OCI-LY3 (cell line): ENCODE measurements at regions not wholly inside any gene's neighbourhood (a gene's known extent, or its start where the extent isn't known, plus 50 kb on each side); places are given as distances from the start of the nearest gene placed in this dataset.
"Not testable (repeated sequence)": the region's sequence is repeated elsewhere in the genome, so short reads cannot be mapped to it uniquely, and the experiment has no call there.

ENCODE experiments used
- H2AFZ ChIP-seq: fragments of 200-600, 300-600 bp; shearing (Covaris generic); 2 replicates; pipeline ENCODE4 v1.6.0; 2014; ENCODE audit warnings: antibody characterized with exemption, low read depth, low read length
- H3K27ac ChIP-seq: fragments of 200-600, 300-600 bp; sonication (generic); 2 replicates; pipeline ENCODE4 v1.5.1; 2014; ENCODE audit warnings: mild to moderate bottlenecking, low read length, moderate library complexity, mixed read lengths
- H3K27me3 ChIP-seq: fragments of 200-600, 300-600 bp; sonication (generic); 2 replicates; pipeline ENCODE4 v1.6.1; 2014; ENCODE audit warnings: low read depth, low read length, mixed read lengths
- H3K36me3 ChIP-seq: fragments of 200-600, 300-600 bp; sonication (generic); replicated peaks from 2 replicates; pipeline ENCODE3; 2014; ENCODE audit warnings: low read depth, low read length, mixed read lengths
- H3K4me1 ChIP-seq: fragments of 300-600, 200-600 bp; sonication (generic); 2 replicates; pipeline ENCODE4 v1.6.1; 2014; ENCODE audit warnings: low read length, mixed read lengths
- H3K4me2 ChIP-seq: fragments of 200-600, 300-600 bp; sonication (generic); 2 replicates; pipeline ENCODE4 v1.6.1; 2014; ENCODE audit warnings: low read length, mixed read lengths
- H3K4me3 ChIP-seq: fragments of 300-600, 200-600 bp; sonication (generic); 2 replicates; pipeline ENCODE4 v1.5.1; 2014; ENCODE audit warnings: antibody characterized with exemption, mild to moderate bottlenecking, low read length, moderate library complexity
- H3K79me2 ChIP-seq: fragments of 300-600, 200-600 bp; shearing (Covaris generic); 2 replicates; pipeline ENCODE4 v1.6.1; 2014; ENCODE audit warnings: mild to moderate bottlenecking, low read length, mixed read lengths
- H3K9ac ChIP-seq: fragments of 300-600, 200-600 bp; shearing (Covaris generic); 2 replicates; pipeline ENCODE4 v1.6.0; 2014; ENCODE audit warnings: mild to moderate bottlenecking, low read length, moderate library complexity
- H3K9me3 ChIP-seq: fragments of 200-600, 300-600 bp; shearing (Covaris generic); 2 replicates; pipeline ENCODE4 v1.6.1; 2014; ENCODE audit warnings: low read length, mixed read lengths; ENCODE audit not compliant: insufficient read depth
- H4K20me1 ChIP-seq: fragments of 200-600, 300-600 bp; sonication (generic); 2 replicates; pipeline ENCODE4 v1.6.1; 2016; ENCODE audit warnings: low read length, mixed read lengths; ENCODE audit not compliant: insufficient read depth
- EZH2phosphoT487 ChIP-seq: fragments of 200-600 bp; shearing (Covaris generic); IDR thresholded peaks from 2 replicates; pipeline ENCODE4 v1.6.1; 2018; ENCODE audit warnings: antibody characterized with exemption, mixed run types, low read depth
- TF ChIP-seq, protein P1 (sequence below): fragments of 200-600, 300-600 bp; sonication (generic); IDR thresholded peaks from 2 replicates; pipeline ENCODE4 v1.5.1; 2014; ENCODE audit warnings: antibody characterized with exemption, low read length, low read depth

GRCh38 chr15:53829923-53830459 is 70.5 kb upstream of the WDR72 start:
- H3K4me1 ChIP-seq: no peaks in the 10 kb centered on the region
- H3K79me2 ChIP-seq: no peaks in the 10 kb centered on the region
- no peaks in the 10 kb centered on the region for H3K27me3 ChIP-seq
- H4K20me1 ChIP-seq: no peaks in the 10 kb centered on the region
- H3K36me3 ChIP-seq: no peaks in the 10 kb centered on the region
- no peak overlapping the region for H2AFZ ChIP-seq
- no peak overlapping the region for H3K9ac ChIP-seq
- no peak overlapping the region for H3K27ac ChIP-seq
- no peak overlapping the region for H3K4me2 ChIP-seq
- TF ChIP-seq EZH2phosphoT487: no peak
- TF ChIP-seq, protein P1, sequence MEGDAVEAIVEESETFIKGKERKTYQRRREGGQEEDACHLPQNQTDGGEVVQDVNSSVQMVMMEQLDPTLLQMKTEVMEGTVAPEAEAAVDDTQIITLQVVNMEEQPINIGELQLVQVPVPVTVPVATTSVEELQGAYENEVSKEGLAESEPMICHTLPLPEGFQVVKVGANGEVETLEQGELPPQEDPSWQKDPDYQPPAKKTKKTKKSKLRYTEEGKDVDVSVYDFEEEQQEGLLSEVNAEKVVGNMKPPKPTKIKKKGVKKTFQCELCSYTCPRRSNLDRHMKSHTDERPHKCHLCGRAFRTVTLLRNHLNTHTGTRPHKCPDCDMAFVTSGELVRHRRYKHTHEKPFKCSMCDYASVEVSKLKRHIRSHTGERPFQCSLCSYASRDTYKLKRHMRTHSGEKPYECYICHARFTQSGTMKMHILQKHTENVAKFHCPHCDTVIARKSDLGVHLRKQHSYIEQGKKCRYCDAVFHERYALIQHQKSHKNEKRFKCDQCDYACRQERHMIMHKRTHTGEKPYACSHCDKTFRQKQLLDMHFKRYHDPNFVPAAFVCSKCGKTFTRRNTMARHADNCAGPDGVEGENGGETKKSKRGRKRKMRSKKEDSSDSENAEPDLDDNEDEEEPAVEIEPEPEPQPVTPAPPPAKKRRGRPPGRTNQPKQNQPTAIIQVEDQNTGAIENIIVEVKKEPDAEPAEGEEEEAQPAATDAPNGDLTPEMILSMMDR: no peak
- no peak overlapping the region for H3K4me3 ChIP-seq
- peaks cover under 1% of the 10 kb centered on the region; the same call in 1 of the 2 replicates for H3K9me3 ChIP-seq

- Histone ChIP-seq H3K36me3 (no peaks in the 10 kb centered on the region), H4K20me1 (no peaks in the 10 kb centered on the region)
- no peak for TF ChIP-seq EZH2phosphoT487
- TF ChIP-seq, protein P1: no peak
Measured at GRCh38 chr15:53829471-53829870, 70.0 kb upstream of the WDR72 start.

DNA sequence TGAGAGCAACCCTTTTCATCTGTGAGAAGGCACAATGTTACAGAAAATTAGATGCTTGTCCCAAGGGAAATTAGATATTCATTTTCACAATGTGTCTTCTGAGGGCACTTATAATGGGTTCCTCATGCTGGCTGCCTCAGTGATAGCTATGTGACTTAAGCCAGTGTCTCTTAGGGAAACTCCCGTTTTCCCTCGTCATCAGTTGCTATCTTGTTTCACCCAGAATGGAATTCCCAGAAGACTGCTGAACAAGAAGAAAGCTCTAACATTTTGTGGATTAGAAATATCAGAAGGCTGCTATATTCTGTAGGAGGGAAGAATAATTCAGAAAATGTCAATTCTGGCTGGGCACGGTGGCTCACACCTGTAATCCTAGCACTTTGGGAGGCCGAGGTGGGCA is 67.9 kb upstream of the WDR72 start:
- H3K4me2 ChIP-seq: no peak overlapping the region
- no peaks in the 10 kb centered on the region for H3K4me1 ChIP-seq
- no peak overlapping the region for H3K27ac ChIP-seq
- no peaks in the 10 kb centered on the region for H3K36me3 ChIP-seq
- no peaks in the 10 kb centered on the region for H3K79me2 ChIP-seq
- H3K4me3 ChIP-seq: no peak overlapping the region
- no peaks in the 10 kb centered on the region for H3K27me3 ChIP-seq
- TF ChIP-seq, protein P1: no peak
- TF ChIP-seq EZH2phosphoT487: no peak
- H3K9ac ChIP-seq: no peak overlapping the region
- peaks cover 6% of the 10 kb centered on the region; the same call in 1 of the 2 replicates for H3K9me3 ChIP-seq
- H4K20me1 ChIP-seq: no peaks in the 10 kb centered on the region
- no peak overlapping the region for H2AFZ ChIP-seq

More at GRCh38 chr15:53829471-53829870, 70.0 kb upstream of the WDR72 start:
- Histone ChIP-seq H3K27me3 (no peaks in the 10 kb centered on the region), H3K9me3 (peaks cover 5% of the 10 kb centered on the region; the same call in 1 of the 2 replicates), H3K4me3 (no peak overlapping the region), H3K9ac (no peak overlapping the region), H3K4me1 (no peaks in the 10 kb centered on the region), H3K27ac (no peak overlapping the region), H3K79me2 (no peaks in the 10 kb centered on the region), H3K4me2 (no peak overlapping the region), H2AFZ (no peak overlapping the region)

- H3K36me3 ChIP-seq: no peaks in the 10 kb centered on the region
- no peaks in the 10 kb centered on the region for H4K20me1 ChIP-seq
- H3K9me3 ChIP-seq: no peaks in the 10 kb centered on the region
- no peaks in the 10 kb centered on the region for H3K79me2 ChIP-seq
- H3K4me1 ChIP-seq: no peaks in the 10 kb centered on the region
- no peak overlapping the region for H3K4me3 ChIP-seq
- H3K4me2 ChIP-seq: no peak overlapping the region
- no peak overlapping the region for H3K27ac ChIP-seq
- H3K9ac ChIP-seq: no peak overlapping the region
- H2AFZ ChIP-seq: no peak overlapping the region
- no peaks in the 10 kb centered on the region; the same call in 1 of the 2 replicates for H3K27me3 ChIP-seq
- TF ChIP-seq, protein P1: peak; percentile 50
- no peak for TF ChIP-seq EZH2phosphoT487
Measured at GRCh38 chr15:53811530-53811929, 52.1 kb upstream of the WDR72 start.

- H3K4me2 ChIP-seq, H2AFZ ChIP-seq, H3K36me3 ChIP-seq, H3K4me3 ChIP-seq, H3K27ac ChIP-seq, H3K79me2 ChIP-seq, H3K9me3 ChIP-seq, H3K27me3 ChIP-seq, H3K4me1 ChIP-seq, H4K20me1 ChIP-seq, H3K9ac ChIP-seq: not testable (repeated sequence)
Measured at GRCh38 chr15:53810306-53810705, 50.8 kb upstream of the WDR72 start.
